GM10248 (cell line): ENCODE measurements at regions not wholly inside any gene's neighbourhood (a gene's known extent, or its start where the extent isn't known, plus 50 kb on each side); places are given as distances from the start of the nearest gene placed in this dataset.

Experiments used
- CTCF ChIA-PET: fragments of 300-600 bp; sonication (Branson Sonifier 250); formaldehyde crosslinking; extraction: SDS; loops from one replicate; lab custom pipeline; 2021; ENCODE audit warnings: antibody characterized with exemption; lab: Yijun Ruan, JAX
- POLR2A ChIA-PET: fragments of 350-650 bp; sonication (Branson Sonifier 250); formaldehyde crosslinking; extraction: SDS; loops from one replicate; lab custom pipeline; 2020; ENCODE audit warnings: antibody characterized with exemption; lab: Yijun Ruan, JAX
- DNase-seq: peaks from one replicate; pipeline ENCODE4 v3.0.0; 2012; ENCODE audit errors: extremely low spot score
- TF ChIP-seq, protein P1 (sequence below): IDR thresholded peaks from 2 replicates; pipeline ENCODE4 v1.5.1; 2012; ENCODE audit warnings: mild to moderate bottlenecking, low read depth; ENCODE audit errors: extremely low read depth, missing control alignments, control extremely low read depth

DNA sequence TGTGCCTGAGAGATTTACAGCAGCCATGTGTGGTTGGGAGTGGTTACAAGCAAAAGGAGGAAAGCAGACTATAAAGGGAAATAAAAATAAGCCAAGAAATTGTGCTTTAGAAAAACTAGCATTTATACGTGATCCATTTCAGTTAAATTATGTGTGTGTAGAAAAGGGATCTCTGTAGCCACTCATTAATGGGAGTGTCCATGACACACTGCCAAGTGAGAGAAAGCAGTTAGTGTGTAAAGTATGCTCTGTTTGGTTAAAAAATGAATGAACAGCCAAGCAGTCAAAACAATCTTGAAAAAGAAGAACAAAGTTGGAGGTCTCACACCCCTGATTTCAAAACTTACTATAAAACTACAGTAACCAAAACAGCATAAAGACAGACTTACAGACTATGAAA, 67.9 kb upstream of the GGTLC1 start:
- CTCF ChIA-PET = no interaction called here
- TF ChIP-seq, protein P1, sequence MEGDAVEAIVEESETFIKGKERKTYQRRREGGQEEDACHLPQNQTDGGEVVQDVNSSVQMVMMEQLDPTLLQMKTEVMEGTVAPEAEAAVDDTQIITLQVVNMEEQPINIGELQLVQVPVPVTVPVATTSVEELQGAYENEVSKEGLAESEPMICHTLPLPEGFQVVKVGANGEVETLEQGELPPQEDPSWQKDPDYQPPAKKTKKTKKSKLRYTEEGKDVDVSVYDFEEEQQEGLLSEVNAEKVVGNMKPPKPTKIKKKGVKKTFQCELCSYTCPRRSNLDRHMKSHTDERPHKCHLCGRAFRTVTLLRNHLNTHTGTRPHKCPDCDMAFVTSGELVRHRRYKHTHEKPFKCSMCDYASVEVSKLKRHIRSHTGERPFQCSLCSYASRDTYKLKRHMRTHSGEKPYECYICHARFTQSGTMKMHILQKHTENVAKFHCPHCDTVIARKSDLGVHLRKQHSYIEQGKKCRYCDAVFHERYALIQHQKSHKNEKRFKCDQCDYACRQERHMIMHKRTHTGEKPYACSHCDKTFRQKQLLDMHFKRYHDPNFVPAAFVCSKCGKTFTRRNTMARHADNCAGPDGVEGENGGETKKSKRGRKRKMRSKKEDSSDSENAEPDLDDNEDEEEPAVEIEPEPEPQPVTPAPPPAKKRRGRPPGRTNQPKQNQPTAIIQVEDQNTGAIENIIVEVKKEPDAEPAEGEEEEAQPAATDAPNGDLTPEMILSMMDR = no peak
- no peak for DNase-seq
- POLR2A ChIA-PET = no interaction called here

DNA sequence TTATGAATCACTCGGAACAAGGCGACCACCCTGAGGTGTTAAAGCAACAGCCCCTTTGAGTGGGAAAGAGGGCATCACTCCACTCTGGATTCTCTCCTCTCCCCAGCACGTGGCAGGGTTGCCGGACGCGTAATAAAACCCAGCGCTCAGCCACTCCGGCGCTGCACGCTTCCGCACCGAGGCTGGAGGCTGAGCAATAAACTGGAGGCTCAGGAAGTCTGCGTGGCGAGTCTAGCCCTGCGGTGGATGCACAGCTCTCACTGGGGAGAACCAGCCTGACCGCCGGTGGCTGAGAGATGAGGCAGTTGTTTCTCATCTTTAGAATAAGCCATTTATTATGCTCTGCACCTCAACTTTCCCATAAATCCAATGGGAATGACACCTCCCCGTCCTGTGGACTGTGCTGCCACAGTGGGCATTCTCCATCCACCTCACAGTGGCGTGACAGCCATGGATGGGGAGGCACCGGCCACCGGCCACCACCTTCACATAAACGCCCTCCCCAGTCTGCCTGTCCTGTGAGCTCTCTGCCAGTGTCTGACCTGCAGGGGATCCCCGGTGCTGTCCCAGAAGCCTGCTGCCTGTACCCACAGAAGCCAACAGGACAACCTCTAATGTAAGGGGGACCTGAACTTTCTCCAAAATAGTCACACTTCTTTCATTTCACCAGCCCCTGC, 64.2 kb upstream of the GGTLC1 start:
- no peak for DNase-seq
- TF ChIP-seq, protein P1 = no peak
- CTCF ChIA-PET = no interaction called here
- POLR2A ChIA-PET = no interaction called here

DNA sequence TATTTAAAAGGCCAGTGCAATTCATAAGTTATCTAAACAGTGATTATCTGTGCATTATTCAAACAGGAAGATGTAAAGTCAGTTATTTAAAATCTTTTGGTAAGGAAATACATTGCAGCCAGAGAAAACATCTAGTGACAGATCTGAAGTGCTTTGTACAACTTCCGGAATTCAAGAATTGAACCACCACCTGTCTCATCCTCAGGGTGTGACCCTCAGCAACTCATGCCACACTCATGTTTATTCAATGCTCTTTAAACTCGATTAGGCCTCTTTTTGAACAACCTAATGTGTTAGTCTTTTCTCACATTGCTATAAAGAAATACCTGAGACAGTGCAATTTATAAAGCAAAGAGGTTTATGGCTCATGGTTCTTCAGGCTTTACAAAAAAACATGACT, 62.6 kb upstream of the GGTLC1 start:
- DNase-seq = no peak
- TF ChIP-seq, protein P1 = no peak
- CTCF ChIA-PET = no interaction called here
- POLR2A ChIA-PET = no interaction called here

DNA sequence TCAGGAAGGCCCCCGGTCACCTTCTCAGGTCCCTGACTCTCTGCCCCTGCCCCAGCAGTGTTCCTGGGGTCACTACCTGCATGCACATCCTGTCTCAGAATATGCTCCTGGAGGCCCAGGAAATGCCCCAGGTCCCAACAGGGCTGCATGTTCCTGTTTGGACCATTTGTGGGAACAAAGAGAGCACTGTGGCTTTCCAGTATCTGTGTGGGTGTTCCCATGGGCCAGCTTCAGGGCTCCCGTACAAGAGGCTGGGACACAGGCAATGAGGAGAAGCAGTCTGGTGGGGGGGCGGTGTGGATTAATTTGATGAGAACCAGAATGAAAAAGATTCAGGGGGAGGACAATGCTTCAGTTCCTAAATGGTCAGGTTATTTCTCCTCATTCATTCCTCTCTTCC, 61.5 kb upstream of the GGTLC1 start:
- CTCF ChIA-PET = no interaction called here
- POLR2A ChIA-PET = no interaction called here
- DNase-seq = no peak
- TF ChIP-seq, protein P1 = no peak

DNA sequence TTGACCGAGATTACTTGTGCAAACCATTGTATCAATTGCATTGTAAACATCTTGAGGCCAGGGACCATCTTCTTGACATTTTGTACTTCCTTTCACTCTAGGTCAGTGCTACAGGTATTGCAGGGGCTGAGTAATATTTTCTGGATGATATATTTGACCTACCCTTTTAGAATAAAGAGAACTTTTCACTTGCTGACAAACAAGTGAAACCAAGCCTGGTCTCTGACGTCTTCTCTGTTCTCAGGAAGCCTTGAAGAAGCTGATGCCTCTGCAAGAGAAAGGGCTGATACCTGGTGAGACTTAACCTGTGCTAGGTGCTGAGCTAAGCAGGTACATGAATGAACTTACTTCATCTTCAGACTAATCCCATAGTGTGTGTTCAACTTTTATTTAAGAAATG, 60.5 kb upstream of the GGTLC1 start:
- ChIA-PET CTCF (interaction anchor here (0.7 kb wide), 1 partner anchor 15 kb away, joined by 3 read pairs; no protein-coding TSS in a partner anchor), POLR2A (no interaction called here)
- no peak for DNase-seq
- TF ChIP-seq, protein P1 = no peak

DNA sequence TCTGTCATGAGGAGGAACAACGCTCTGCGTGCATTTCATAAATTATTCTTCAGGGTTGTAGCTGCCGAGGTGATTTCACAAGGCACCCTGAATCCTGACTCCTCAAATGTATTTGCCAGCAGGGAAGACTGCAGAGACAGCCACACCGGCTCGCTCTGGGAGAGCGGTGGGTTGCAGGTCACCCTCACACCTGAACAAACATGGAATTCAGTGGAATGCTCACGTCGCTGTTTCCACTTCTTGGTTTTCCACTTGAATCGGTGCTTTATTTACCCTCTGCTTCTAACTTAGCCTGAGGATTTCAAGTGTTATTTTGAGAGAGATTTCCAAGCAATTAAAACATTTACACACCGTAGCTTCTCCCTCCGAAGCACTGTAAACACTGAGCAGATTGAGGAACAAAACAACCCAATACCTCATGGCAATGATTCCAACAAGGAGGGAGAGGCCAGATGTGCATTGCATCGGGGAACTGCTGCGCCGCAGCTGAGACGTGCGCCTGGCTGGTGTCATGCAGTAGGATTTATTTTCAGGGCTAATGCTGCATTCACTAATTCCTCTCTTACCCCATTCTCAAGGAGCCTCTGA, 59.5 kb upstream of the GGTLC1 start:
- DNase-seq = no peak
- TF ChIP-seq, protein P1 = no peak
- CTCF ChIA-PET = no interaction called here
- POLR2A ChIA-PET = no interaction called here
